Activated CD4-positive, CD25-positive, alpha-beta regulatory T cell (primary cell): ENCODE measurements at regions not wholly inside any gene's neighbourhood (a gene's known extent, or its start where the extent isn't known, plus 50 kb on each side); places are given as distances from the start of the nearest gene placed in this dataset.
"Not testable (repeated sequence)": the region's sequence is repeated elsewhere in the genome, so short reads cannot be mapped to it uniquely, and the experiment has no call there.

Experiments used
- DNase-seq, 4 experiments: peaks; one replicate each; lab custom pipeline; 2025; lab: John Stamatoyannopoulos, UW

GRCh38 chr14:97944380-97944779 lies 1147.2 kb downstream of the VRK1 start:
- DNase-seq, result no peak

- DNase-seq, result no peak
Measured at GRCh38 chr14:97945631-97946030, 1148.4 kb downstream of the VRK1 start.

DNA sequence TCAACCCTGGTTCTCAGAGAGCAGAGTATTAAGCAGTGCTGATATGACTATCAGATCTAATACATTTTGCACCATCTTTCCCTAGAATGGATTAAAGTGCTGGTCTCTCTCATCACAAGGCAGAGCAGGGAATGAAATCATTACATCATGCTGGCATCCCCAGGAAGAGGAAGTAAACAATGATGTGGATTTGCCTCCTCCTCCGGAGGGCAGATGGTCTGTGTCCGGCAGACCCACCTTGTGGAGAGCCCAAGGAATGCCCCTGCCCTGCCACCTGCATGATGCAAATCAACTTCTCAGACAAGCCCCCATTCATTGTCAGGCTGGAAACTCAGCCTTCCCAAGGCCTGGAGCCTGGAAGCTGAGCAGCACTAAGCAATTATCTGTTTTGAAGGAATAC lies 1149.1 kb downstream of the VRK1 start:
- DNase-seq, result no peak

DNA sequence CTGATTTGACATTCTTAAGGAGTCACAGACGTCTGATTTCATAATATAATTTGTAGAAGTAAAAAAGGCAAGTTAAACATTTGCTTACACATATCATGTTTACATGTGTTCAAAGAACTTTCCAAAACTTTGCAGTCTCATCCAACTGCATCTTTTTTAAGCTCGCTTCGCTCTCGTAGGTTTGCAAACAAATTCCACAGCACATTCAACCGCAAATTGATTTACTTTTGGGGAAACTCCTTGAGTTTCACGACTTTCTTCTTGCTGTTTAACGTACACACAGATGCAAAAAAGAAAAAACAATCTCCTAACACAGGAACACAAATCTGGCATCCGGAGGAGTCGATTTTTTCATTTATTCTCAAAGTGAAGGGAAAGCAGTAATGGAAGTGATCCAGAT lies 1149.5 kb downstream of the VRK1 start:
- no peak for DNase-seq

DNA sequence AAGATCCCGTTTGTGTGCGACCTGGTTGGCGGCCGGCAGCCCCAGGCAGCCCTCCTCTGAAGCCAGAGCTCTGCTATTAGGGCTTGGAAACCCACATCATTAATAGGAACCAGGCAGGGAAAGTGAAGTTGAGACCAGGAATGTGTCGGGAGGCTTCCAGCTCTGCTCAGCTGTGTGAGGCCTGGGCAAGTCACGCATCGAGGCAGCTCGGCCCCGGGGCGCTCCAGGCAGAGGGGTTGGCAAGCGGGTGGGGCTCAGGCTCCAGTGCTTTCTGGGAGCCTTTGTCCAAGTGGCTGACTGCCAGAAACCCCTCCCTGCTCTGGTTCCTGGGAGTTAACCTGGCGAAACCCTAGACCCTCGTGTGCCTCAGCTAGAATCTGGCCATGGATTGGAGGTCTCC lies 1151.7 kb downstream of the VRK1 start:
- DNase-seq, result no peak

GRCh38 chr14:97956581-97957340 lies 1159.6 kb downstream of the VRK1 start:
- DNase-seq, result no peak

GRCh38 chr14:97959251-97959650 lies 1162.1 kb downstream of the VRK1 start:
- DNase-seq, result no peak

DNA sequence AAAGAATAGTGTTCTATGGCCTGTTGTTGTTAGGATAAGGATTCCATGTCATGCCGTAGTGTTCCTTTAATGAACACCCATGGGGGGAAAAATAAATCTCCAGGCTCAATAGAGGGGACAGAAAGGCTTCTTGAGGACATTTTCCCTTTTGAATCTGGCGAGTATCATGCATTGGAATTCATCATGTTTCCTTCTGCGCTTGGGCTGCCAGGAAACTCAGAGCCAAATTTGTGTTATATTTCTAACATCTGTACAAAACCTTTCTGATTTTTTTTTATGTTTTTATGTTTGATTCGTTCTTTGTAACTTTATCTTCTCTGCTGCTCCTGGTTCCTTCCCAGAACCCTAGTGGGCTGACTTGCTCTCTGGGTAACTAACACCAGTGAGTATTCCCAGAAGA lies 1163.3 kb downstream of the VRK1 start:
- no peak for DNase-seq

DNA sequence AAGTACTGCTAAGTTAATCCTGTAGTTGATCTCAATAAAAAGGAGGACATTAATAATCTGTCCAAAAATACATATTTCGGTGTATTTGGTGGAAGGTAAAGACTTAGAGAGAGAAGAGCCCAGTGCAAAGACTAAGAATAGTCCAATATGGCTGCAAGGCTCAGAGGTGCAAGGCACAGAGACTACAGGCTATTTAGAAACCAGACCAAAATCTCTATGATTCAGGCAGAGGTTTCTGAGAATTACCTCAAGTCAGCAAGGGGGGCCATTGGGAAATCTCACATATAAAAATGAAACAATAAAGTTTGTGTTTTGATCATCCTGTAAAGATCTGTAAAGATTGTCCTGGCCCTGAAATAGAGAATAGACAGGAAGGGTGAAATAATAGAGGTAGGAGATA lies 1173.0 kb downstream of the VRK1 start:
- no peak for DNase-seq

GRCh38 chr14:97975216-97975615 lies 1178.0 kb downstream of the VRK1 start:
- no peak for DNase-seq

DNA sequence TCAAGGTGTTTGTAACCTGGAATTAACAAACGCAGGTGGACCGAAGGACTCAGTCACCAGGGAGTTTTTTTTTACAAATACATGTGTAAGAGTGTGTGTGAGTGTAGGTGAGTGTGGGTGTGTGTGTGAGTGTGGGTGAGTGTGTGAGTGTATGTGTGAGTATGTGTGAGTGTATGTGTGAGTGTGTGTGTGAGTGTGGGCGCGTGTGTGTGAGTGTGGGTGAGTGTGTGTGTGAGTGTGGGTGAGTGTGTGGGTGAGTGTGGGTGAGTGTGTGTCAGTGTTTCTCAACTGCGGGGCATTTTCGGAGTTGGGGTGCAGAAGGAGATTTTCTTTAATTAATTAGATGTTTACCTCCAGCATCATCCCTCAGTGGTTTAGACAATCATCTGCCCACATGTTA lies 1178.8 kb downstream of the VRK1 start:
- no peak for DNase-seq

DNA sequence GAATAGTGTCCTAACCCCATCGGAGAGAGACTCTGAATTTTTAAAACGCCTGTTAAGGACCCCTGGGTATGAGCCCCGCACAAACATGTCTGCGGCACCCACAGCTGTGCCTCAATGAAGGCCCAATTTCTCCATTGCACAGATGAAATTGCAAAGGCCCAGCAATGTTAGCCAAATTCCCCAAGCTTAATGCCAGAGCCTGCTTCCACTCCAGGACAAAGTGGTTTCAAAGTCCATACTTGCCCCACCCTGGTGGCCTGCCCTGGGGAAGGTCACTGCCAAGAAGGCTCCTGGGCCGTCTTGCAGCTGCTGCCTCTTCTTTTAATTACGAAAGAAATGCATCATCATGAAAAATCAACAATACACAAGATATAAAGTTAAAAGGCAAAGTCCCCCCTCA lies 1179.7 kb downstream of the VRK1 start:
- no peak for DNase-seq

DNA sequence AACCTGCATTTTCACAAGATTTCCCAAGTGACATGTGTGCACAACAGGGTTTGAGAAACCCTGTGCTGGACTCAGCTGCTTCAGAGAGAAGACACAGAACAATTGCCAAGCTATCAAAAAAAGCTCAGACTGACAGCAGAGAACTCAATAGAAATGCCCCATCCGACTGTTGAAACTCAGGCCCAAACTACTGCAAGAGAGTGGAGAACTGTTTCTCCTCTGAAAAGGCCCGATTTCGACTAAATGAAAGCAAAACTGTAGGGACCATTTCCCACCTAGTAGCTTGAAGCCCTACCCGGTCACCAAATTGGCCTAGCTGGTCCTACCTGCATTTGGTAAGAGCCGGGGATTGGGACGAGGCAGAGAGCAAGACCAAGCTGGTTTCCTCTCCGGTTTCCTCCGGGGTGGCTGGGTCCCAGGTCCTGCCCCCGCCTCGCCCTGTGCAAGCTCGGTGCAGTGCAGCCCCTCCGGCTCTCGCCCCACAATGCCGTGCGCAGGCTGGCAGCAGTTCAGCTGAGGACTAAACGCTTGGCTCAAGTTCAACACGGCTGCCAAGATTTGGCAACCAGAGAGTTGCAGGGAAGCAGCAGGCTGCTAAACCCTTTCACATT lies 1180.6 kb downstream of the VRK1 start:
- peak; percentile 13 to 59 (median 42) for DNase-seq

DNA sequence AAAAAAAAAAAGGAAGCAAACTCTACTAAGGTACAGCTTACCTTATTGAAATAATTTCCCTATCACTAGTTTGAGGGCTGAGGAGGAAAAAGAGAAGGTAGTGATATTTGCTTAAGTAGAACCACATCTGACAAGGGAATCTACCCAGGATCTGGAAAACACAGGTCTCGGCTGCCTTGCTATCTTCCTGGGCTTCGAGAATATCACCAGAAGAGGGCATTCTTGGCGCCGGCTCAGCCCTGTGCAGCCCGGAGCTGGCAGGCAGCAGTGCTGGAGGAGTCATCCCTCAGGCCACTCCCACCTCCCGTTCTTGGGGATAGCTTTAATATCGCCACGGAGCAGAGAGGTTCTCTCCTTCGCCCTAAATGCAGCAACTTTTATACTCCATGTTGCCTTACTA lies 1181.2 kb downstream of the VRK1 start:
- peak; percentile 33 to 50 (median 40) for DNase-seq

- DNase-seq, result no peak
Measured at GRCh38 chr14:97993508-97994019, 1196.4 kb downstream of the VRK1 start.

DNA sequence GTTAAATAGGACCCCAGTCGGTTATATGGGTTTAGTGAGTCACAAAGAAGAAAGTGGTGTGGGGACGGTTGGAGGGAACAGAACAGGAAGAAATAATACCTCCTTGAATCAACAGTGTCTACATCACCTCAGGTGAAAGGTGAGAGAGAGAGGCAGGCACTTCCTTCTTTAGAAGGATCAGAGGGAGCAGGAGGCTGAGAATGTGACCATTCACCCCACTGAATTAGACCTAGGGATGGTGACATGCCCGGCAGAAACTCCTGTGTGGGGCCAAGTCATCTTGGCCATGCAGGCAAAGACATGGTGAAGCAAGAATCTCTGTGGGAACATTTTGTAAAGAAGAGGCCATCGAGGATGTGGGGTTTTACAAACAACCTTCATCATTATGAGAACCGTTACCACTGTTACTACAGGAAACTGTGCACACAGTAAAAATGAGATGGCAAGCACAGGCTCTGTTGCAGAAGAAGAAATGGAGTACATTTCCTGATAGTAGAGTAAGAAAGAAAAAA lies 1196.9 kb downstream of the VRK1 start:
- no peak for DNase-seq

DNA sequence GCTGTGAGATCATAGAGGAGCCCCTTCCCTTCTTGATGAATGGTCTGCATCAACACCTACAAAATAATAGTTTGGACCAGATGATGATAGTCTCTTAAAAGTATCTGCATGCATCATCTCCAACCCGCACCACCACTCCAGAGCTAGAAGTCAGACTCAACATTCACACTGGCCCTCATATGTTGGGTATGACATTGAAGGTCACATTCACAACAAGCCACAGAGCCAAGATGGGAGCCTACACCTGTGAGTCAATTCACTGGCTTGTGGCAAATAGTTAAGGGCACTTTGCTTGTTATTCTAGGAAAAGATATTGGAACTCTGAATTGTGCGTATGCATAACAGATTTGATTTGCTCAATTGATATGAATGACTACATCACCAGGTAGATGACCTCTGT lies 1197.9 kb downstream of the VRK1 start:
- no peak for DNase-seq

DNA sequence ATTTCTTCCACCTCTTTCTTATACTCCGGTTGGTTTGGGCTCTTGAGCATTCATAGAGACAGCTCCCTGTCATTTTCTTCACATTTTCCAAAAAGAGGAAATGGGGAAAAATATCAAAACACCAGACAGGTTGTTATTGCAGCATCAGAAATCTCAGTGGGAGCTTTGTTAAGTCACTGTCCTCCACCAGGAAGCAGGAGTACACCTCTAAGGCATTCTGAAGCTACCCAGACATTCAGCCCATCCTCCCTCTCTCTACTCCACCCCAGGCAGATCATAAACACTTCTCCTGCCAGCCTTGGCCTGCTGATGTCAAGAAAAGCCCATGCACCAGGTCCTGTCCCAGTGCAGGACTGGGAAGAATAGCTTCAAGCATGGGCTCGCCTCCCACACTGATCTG lies 1198.3 kb downstream of the VRK1 start:
- no peak for DNase-seq

DNA sequence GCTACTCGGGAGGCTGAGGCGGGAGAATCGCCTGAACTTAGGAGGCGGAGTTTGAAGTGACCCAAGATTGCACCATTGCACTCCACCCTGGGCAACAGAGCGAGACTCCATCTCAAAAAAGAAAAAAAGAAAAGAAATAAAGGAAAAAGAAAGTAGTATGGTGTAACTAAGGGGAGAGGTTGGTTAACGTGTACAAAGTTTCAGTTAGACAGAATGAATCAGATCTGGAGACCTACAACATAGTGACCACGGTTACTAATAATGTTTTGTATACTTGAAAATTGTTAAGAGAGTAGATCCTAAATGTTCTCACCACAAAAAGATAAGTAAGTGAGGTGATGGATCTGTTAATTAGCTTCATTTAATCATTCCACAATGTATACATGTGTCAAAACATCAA lies 1208.8 kb downstream of the VRK1 start:
- DNase-seq, result no peak

GRCh38 chr14:98008381-98009113 lies 1211.4 kb downstream of the VRK1 start:
- DNase-seq, result no peak

GRCh38 chr14:98009177-98009576 lies 1212.0 kb downstream of the VRK1 start:
- DNase-seq, result not testable (repeated sequence)

GRCh38 chr14:98010784-98011183 lies 1213.6 kb downstream of the VRK1 start:
- DNase-seq, result no peak
